GM12875 (cell line): ENCODE measurements at regions not wholly inside any gene's neighbourhood (a gene's known extent, or its start where the extent isn't known, plus 50 kb on each side); places are given as distances from the start of the nearest gene placed in this dataset.

Experiments
- H3K4me3 ChIP-seq: one replicate; pipeline ENCODE4 v1.5.1; 2011; ENCODE audit warnings: low read depth, low read length, control low read depth
- CTCF ChIP-seq: IDR thresholded peaks from 2 replicates; pipeline ENCODE4 v1.5.1; 2011; ENCODE audit warnings: low read depth, mild to moderate bottlenecking, control low read depth, inconsistent platforms, low read length, moderate library complexity, borderline replicate concordance; ENCODE audit not compliant: insufficient read depth

DNA sequence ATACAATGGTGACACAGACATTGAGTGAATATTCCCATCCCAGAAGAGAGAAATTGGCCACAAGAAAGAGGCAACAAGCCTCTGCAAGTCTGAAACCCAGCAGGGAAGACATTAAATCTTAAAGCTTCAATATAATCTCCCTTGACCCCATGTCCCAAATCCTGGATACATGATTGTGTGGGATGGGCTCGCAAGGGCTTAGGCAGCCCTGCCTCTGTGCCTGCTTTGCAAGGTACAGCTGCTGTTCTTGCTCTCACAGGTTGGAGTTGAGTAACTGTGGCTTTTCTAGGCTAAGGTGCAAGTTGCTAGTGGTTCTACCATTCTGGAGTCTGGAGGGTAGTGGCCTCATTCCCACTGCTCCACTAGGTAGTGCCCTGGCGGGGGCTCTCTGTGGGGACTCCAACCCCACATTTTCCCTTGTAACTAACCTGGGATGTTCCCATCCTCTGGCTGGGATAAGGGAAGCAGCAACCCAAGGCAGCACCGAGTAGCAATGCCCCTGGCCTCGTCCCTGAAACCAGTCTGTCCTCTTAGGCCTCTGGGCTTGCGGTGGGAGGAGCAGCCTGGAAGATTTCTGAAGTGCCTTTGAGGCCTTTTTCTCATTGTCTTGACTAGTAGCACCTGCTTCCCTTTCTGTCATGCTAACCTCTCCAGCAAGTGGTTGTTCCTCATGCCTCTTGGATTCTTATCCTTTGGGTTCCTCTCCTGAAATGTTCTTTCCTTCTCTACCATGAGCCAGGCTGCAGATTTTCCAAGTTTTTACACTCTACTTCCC lies 90.0 kb downstream of the FAM174B start:
- no peak for TF ChIP-seq CTCF
- no peak overlapping the region for H3K4me3 ChIP-seq

- no peak for TF ChIP-seq CTCF
- H3K4me3 ChIP-seq = no peak overlapping the region
Measured at GRCh38 chr15:92561754-92562153, 93.8 kb downstream of the FAM174B start.

GRCh38 chr15:92553317-92553716 lies 102.3 kb downstream of the FAM174B start:
- no peak overlapping the region for H3K4me3 ChIP-seq
- TF ChIP-seq CTCF = no peak

GRCh38 chr15:92545996-92546395 lies 109.6 kb downstream of the FAM174B start:
- no peak for TF ChIP-seq CTCF
- no peak overlapping the region for H3K4me3 ChIP-seq

DNA sequence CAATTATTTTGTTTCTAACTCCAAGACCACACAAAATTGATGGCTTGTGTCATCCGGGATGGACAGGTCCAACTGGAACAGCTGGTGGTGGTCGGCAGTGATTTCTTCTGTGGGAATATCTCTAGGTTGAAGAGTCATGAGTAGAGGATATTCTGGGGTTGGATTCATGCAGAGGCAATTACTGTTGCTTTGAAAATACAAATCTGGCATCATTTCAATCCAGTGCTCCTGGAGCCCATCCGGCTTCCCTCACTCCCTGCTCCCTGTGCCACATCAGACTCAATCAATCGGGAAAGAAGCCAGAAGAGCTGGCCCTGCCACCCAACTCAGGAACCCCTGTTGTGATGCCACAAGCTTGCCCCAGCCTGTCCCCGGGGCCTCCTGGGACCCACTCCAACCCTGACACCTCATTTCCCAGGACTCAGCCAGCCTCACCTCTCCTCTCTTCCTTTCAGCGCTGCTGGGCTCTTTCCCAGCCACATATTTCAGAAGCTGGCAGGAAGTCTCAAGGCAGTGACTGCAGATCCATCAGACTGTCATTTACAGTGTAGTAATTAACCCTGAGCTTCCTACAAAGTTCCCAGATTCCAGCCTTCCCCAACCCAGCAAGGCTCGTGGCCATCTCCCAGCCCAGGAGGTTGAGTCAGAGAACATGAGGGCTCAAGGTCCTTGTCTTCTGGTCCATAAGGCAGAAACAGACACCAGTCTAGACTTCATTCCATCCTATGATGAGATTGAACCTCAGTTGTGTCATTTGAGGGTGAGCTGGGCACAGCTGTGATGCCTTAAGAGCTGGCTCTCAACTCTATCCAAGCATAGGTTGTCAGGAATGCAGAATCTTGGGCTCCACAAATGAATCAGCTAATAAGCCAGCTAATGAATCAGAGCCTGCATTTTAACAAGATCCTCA lies 114.0 kb downstream of the FAM174B start:
- no peak for TF ChIP-seq CTCF
- H3K4me3 ChIP-seq = no peak overlapping the region

DNA sequence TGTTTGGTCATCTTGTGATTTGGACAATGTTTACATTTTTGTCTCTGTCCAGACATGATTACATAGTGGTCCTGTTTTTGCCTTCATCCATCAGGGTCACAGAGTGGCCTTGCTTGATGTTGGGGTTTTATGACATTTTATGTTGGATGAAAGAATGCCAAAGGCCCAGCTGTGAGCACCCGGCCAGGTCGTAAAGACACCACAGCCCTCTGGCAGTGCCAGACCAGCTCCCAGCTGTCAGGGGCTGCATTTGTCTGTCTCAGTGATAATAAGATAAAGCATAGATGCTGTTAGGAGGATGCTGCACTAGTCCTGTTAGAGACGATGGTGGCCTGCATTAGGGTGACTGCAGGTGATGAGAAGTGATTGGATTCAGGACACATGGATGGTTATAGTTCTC lies 117.5 kb downstream of the FAM174B start:
- TF ChIP-seq CTCF = no peak
- no peak overlapping the region for H3K4me3 ChIP-seq

DNA sequence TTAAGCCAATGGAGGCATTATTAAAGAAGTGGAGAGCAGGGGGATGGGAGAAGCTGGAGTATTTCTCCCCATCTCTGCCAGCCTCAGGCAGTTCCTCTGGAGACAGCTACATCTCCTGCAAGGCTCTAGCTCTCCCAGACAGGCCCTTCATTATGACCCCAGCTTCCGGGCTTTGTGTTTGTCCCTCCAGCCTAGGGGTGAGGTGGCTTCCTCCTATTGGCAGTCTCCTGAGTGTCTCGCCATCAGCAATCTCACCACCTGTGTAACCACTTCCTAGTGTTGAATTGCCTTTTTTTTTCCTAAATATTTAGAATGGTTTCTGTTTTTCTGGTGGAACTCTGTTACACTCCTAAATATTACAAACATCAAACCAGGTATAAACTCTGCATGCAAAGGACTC lies 122.3 kb downstream of the FAM174B start:
- no peak overlapping the region for H3K4me3 ChIP-seq
- no peak for TF ChIP-seq CTCF
